HTR-8/SVneo (cell line): ENCODE measurements at regions not wholly inside any gene's neighbourhood (a gene's known extent, or its start where the extent isn't known, plus 50 kb on each side); places are given as distances from the start of the nearest gene placed in this dataset.

Experiments
- DNase-seq: peaks from one replicate; pipeline ENCODE4 v3.0.0; 2011; ENCODE audit warnings: low spot score, mixed read lengths; ENCODE audit not compliant: insufficient read length
- FAIRE-seq: peaks from 2 replicates; lab custom pipeline; 2011; peaks lifted over from hg19 to GRCh38; lab: Jason Lieb, UNC

DNA sequence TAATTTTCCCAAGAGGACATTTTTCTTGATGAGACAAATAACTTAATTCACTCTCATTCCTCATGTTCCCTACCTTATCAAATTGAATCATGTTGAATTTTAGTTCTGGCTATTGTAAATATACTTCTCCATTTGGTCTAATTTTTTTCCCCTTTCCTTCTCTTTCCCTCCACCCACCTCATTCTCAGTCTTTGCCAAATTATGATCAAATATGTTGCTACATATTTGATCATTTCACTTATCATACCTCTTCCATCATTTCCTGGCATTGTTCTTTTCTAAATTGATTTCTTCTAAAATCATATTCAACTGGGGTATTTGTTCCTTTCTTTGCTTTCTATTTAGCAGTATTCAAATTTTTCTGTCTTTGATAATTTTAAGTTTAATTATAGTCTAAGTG is 52.3 kb downstream of the HDGFL1 start:
- no peak for FAIRE-seq
- no peak for DNase-seq

DNA sequence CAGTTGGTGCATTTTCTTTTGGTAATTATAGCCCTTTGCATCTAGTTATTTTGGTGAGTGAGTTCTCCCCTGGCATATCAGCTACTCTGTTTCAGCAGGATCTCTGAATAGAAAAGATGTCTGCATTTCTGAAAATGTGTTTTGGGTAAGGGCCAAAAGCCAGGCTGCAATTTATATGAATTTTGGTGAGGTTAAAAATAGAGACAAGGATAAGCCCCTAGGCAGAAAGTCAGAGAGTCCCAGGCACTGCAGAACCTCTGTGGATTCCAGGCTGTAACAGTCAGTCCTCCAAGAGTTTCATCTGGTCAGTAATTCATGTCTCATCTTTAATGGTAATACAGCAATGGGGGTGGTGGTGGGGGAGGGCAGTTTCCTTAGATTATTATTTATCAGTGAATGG is 53.0 kb downstream of the HDGFL1 start:
- DNase-seq (no peak), FAIRE-seq (no peak)

DNA sequence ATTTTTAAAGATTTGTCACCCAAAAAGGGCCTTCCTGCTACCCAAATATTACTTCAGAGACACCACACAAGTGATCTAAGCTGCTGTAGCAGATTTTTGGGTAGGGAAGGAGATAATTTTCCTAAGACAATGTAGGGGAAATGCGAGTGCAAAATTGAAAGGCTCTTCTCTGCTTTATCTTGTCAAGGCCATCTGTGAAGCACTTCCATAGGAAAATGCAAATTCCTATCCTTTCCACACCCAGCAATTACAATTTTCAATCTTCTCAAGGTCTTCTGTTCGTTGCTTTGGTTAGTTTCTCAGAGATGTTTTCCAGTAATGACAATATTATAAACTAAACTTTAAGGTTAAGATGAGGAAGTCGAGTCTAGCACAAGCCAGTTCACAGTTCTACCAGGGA is 53.4 kb downstream of the HDGFL1 start:
- DNase-seq (no peak), FAIRE-seq (no peak)

DNA sequence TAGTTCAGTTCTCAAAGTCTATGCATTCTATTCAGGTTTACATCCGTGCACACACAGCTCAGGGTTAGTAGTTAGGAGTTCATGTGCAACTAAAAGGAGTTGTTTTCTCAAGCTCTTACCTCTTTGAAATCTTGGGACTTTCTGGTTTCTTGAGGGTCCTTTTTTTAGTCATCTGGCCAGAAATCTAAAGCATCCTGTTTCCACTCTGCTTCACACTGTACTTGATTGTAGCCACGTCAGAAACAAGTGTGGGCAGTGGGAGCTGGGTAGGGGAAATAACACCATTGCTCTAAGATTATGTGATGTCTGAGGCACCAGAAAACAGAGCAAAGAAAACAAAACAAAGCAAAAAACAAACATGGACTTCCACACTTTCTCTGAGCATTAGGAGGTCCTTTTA is 58.3 kb downstream of the HDGFL1 start:
- FAIRE-seq (no peak), DNase-seq (no peak)

DNA sequence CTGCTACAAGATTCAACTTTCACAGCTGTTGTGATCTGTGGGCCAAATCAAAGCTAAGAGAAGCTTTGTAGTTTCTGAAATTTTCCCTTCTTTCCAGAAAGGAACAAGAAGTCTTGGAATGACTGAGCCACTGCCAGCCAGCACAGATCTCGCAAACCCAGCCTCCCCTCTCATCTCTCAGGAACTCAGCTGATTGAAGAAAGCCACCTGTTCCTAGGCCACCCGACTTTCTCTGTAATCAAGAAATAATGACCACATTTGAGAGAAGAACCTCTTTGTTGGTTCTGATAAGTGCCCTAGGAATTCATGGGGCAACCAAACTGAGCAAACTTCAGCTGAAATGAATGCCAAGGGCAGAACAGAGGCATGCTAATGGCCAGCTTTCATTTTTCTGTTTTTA is 61.7 kb downstream of the HDGFL1 start:
- FAIRE-seq (no peak), DNase-seq (no peak)

DNA sequence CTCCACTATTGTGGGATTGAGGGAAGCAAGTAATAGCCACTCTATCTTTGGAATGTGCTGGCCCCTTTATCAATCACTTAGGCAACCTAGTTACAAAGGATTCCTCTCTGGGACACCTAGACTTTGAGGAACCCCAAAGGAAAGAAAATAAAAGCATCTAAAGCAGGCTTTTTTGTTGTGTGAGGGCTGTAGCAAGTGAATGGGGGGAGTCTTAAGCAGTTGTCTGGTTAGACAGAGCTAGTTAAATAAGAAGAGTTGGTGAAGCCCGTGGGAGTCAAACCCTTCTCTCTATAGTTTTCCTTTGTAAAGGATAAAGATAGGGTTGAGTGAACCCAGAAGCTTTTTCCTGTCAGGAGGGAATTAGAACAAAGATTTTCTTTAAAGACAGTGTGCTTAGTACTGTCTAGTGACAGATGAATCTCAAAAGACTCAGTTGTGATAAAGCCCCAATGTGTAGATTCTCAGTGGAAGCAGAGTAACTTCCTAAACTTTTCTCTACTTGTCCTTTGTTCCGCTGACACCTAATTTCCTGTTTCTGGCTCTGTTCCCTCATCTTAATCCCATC is 63.3 kb downstream of the HDGFL1 start:
- no peak for DNase-seq
- no peak for FAIRE-seq

DNA sequence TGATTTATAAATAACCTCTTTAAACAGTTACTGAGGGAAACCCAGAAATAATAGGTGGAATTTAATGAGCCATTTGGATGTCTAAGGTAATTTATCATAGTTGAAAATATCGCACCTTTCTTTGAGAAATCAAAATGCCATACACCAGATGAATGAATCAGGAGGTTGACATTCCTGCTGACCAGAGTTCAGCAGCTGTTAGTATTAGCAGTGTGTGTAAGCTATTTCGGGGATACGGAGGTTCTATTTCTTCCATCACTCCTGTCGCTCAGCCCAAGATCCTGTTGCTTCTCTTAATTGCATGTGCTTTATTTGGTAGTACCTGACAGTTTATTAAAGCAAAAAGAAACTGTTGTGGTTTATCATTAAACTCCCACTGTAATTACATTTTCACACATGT is 67.1 kb downstream of the HDGFL1 start:
- DNase-seq (no peak), FAIRE-seq (no peak)

DNA sequence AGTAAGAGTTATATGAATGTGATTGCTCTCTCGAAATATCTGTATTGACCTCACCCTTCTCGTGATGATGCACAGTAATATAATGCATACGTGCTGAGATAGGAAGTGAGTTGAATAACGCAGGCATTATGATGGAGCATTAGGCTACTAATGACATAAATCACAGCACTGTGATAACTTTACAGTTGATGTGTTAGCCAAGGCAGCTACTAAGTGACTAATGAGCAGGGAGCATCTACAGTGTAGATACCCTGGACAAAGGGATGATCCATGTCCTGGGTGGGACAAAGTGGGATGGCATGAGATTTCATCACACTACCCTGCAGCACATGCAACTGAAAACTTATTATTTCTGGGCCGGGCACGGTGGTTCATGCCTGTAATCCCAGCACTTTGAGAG is 68.4 kb downstream of the HDGFL1 start:
- DNase-seq (no peak), FAIRE-seq (no peak)

DNA sequence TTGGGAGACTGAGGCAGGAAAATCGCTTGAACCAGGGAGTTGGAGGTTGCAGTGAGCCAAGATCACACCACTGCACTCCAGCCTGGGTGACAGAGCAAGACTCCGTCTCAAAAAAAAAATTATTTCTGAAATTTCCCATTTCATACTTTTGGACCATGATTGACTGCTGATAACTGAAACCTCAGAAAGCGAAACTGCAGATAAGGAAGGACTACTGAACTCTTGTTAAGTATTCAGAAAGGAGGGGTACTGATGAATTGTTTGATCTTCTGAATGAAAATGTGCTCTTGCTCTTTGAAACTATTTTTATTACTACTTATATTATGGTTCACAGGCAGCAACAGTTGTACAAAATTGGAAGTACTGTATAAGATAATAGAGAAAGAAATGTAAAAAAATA is 69.0 kb downstream of the HDGFL1 start:
- DNase-seq (no peak), FAIRE-seq (no peak)

DNA sequence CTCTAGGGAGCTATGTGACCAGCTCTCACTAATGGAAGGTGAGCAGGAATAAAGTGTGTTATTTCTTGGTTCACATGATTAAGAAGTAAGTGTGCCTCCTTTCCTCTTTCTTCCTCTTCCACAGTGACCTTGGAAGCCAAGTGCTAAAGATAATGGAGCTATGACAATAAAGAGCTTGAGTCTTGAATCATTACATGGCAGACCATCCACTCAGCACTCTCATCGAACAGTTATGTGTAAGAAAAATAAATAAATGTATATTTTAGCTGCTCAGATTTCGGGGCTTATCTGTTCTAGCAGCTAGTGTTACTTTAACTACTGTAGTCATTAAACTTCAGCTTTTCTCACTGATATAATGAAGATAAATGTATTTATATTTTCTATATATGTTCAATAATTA is 72.9 kb downstream of the HDGFL1 start:
- no peak for FAIRE-seq
- DNase-seq, result no peak

DNA sequence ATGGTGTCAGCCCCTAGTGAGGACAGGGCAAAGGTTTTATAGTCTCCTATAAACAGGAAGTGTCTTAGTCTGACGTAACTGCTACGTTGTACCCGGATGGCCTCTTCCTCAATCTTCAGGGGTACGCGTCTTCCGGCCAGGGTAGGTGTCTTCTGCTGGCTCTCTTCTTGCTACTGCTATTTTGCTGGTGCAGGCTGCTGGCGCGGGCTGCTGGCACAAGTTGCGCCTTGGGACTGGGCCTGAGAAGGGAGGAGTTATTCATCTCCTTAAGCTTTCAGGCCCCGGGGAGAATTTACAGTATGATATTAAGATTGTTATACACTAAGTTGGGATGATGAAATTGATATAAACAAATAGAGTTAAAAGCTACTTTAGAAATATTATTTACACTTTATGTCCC is 74.4 kb downstream of the HDGFL1 start:
- DNase-seq (no peak), FAIRE-seq (no peak)

DNA sequence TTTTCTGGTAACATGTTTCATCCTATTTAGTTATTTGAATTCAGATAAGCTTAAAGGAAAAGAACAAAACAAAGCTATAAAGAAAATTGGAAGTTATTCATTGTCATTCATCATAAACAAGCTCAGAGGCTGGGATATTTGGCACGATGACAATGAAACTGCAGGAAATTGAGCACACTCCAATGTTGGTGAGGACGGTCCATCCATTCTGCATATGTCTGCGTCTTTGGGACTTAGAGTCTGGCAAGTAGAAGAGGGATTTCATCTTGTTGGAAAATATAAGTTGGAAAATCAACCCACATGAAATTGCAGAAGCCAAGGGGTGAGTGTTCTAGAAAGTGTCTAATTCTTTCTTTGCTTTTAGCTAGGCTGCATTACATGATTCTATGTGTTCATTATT is 78.4 kb downstream of the HDGFL1 start:
- FAIRE-seq, result no peak

DNA sequence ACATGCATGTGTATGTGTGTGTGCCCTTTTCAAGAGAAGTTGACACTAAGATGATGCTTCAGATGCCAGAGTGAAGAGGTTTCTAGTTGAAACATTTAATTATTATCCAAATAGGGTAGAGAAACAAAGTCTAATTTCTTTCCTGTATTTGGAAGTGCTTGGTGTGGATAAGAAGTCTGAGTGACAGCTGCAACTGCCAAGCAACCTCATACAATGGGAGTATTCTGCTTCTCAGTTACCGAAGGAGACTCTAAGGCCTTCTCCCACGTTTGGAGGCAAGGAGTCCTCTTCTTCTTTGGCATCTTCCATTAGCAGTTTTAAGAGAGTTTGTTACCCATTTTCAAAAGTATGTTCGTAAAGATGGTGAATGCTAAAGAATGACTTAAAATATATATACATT is 82.4 kb downstream of the HDGFL1 start:
- no peak for DNase-seq
- FAIRE-seq, result no peak

More for the DNA sequence above, 78.4 kb downstream of the HDGFL1 start:
- no peak for DNase-seq

DNA sequence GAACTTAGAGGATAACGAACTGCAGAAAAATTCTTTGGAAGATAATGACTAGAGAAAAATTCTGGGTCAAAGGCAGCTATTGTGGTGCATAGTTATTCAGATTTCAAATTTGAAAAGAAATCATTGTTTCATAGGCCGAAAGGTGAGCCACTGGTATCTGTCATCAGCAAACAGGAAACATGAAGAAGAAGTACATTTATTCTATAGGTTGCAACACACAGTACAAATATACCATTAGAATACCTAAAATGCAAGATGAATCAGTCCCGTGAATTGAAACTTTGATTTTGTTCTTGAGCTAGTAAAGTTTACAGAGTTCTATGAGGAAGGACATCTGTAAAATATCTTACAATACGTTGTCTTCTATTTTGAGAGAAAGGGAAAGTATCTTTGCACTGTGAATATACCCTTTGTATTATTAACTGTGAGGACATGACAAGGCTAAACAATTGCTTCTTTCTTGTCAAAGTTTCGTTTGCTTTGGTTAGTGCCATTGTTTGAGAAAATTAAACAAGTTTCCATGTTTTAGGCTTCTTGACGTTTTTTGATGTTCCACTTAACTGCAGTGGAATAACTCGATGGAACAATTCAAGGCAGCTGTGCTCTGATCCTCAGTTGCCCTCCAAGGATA is 84.7 kb downstream of the HDGFL1 start:
- FAIRE-seq (no peak), DNase-seq (no peak)

DNA sequence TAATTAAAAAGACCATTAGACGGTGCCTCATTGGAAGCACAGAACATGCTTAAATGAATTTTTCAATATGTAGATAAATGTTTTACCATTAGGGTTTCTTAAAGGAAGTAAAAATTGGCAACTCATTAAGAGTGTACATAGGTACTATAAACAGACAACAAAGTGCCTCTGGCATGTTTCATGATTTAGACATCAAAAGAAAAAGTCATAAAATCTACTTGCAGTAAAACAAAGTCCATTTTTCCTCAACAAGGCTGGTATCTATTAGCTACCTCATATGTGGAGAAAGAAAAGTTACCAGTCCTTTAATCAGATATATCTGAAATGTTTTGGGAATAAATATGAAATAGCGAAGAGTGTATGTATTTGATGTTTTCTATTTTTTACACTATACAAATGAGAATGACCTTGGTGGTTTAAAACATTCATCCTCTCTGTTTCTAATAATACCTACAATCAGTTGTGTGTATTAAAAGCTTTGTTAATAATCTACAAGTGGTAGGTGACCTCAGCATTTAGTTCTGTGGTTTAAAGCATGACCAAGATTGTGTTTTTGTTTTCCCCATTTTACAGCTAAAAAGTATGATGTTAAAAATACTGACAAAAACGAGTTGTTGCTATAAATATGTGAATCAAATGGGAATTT is 87.5 kb downstream of the HDGFL1 start:
- FAIRE-seq (no peak), DNase-seq (no peak)

DNA sequence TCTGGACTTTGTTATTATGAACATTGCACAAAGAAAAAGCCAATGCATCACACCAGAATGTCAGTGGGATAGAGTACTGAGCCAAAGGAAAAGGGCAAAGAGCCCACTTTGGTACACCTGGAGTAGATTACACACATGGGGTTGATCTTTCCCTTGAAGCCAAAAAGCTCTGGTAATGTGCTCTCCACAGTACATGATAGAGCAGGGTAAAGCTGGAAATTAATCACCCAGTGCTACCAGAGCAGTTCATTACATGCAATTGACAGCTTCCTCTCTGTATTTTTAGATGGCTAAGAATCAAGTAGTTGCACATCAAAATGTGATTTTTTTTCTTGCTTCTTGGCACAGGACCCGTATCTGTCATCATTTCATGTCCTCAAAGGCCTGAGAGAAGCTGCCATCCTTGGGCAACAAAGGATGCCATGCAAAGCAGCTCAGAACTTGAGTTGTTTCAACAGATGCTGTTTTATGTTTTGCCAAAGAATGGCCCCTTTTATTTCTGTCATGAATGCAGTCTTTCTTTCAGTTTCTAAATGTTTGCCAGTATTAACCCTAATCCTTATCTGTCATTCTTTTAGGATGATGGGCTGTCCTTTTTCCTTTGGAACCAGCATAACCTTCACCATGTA is 88.1 kb downstream of the HDGFL1 start:
- no peak for DNase-seq
- FAIRE-seq, result no peak

DNA sequence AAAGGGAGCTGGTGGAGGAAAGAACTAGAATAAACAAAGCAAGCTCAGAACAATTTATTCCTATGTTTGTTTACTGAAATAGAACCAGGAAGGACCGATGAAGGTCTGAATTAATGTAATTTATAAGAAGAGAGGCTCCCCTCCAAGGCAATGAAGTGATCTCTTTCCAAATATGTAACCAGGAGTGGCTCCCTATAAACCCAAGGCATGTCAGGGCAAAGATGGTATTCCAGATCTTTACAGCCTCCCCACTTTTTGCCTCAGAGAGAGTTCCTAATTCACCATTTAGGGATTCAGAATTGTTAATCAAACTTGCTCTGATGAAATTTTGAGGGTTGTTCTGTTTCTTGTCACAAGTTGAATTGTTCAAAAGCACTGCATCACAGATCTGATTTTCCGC is 88.8 kb downstream of the HDGFL1 start:
- FAIRE-seq (no peak), DNase-seq (no peak)

DNA sequence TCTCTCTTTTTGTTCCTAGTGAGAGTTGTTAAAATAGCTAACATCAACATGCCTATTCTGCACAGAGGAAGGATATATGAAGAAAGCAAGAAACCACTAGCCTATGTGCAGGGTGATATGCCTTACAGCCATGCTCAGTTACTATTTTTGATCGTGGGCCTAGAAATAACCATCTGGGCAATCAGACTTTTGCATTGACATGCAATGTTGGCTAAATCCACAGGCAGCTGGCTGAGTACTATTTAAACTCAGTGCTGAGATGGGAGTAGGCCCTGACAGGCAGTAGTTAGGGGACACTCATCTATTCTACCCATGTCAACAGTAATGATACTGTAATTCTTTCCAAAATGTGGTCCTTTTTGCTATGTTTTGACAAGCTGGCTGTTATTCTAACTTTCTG is 89.6 kb downstream of the HDGFL1 start:
- FAIRE-seq, result no peak
- DNase-seq, result no peak

DNA sequence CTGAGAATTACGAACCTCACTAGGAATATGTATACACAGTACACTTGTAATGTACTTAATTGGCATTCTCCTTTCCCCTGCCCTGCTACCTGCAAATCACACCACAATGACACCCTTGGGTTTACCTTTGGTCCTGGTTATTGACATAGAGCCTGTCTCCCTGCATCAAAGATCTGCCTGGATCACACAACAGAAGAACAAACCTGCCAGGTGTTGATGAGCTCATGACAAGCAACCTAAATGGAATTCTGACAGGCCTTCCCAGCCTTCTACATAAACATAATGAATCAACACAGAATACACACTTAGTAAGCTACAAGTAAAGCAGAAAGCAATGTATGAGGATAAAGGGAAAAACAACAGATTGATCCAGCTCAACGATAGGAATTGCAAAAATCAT is 95.6 kb downstream of the HDGFL1 start:
- DNase-seq (no peak), FAIRE-seq (peak; percentile 20)

DNA sequence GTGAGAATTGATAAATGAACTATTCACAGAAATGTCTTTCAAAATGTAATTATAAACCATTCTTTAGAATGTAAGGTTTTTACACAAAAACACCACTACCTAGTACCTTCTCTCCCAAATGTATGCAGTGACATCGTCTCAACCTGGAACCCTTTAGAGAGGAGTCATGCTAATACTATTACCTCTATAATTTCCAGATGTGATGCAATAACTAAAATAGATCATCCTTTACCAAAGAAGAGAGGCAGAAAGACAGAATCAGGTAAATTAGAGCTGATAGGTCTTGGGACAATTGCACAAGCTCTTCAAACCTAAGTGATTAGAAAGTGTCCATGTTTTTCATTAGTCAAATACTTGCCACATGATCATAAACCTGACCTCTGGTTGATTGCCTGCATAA is 96.7 kb downstream of the HDGFL1 start:
- DNase-seq (no peak), FAIRE-seq (no peak)

DNA sequence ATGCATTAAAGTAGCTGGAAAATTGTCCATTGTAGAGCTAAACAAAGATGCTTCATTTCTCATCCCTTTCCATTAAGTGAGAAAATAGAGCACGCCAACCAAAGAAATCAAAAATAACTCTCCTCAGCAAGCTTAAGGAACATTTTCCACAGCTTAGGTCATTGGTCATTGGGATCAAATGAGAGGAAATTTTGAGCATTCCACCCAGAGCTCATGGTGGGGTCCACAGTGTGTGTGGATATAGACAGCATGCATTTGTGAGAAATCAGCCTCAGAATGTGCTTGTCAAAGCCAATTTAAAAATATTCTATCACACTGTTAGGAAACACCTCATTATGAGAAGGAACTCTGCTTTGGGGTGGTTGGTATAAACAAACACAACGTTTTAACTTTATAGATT is 97.2 kb downstream of the HDGFL1 start:
- DNase-seq (no peak), FAIRE-seq (no peak)

DNA sequence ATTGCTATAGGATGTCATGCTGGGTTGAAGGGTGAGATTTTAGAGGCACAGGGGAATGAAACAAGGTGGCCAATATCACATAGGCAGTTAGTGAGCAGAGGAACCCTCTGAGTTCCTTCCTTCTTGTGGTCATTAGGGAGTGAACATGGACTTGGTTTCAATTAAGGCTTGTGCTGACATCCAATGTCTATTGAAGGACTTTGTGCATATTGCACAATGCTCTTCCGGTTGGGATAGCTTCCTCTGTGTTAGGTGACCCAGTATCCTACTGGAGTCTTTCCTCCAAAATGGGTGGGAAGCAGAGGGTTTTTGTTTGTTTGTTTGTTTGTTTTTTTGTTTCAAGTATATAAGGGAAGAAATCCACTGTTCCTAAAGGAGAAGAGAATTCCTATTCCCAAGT is 98.5 kb downstream of the HDGFL1 start:
- DNase-seq, result no peak
- no peak for FAIRE-seq
